ENCODE measurements at regions not wholly inside any gene's neighbourhood (a gene's known extent, or its start where the extent isn't known, plus 50 kb on each side); places are given as distances from the start of the nearest gene placed in this dataset.
"Not testable (repeated sequence)": the region's sequence is repeated elsewhere in the genome, so short reads cannot be mapped to it uniquely, and the experiment has no call there.

GRCh38 chr7:90053094-90053493 lies 101.2 kb upstream of the STEAP1 start:
- no peak overlapping the region for H3K27ac ChIP-seq (replicated peaks)
- no peak for DNase-seq (ENCODE audit: low read depth in 1 of 2, low spot score in 1 of 2)
- TF ChIP-seq REST (IDR thresholded peaks at IDR 0.05; ENCODE audit: insufficient replicate concordance, low read depth): no peak
- H3K27me3 ChIP-seq (ENCODE audit: insufficient read depth, poor library complexity, severe bottlenecking): no peaks in the 10 kb centered on the region
- H3K4me3 ChIP-seq (replicated peaks; ENCODE audit: insufficient read depth, low read length): no peak overlapping the region

DNA sequence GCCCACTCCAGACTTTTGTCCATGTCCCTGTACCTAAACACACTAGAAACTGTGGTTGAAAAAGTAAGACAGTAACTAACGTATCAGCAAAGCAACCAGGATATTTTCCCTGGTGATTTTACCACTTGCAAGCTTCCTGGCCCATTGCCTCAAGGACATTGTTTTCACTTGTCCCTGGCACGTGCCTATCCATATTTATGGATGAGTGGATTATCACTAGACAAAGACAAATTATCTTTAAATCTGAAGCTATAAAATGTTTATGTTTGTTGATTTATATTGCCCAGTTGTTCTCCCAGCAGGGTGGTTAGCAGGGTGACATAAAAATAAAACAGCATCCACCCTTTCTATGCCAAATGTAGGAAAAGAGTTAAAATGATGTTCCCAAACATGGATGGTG lies 93.2 kb upstream of the STEAP1 start:
- Histone ChIP-seq H3K27ac (replicated peaks) (no peak overlapping the region), H3K27me3 (ENCODE audit: insufficient read depth, poor library complexity, severe bottlenecking) (no peaks in the 10 kb centered on the region), H3K4me3 (replicated peaks; ENCODE audit: insufficient read depth, low read length) (no peak overlapping the region)
- TF ChIP-seq, protein P1, sequence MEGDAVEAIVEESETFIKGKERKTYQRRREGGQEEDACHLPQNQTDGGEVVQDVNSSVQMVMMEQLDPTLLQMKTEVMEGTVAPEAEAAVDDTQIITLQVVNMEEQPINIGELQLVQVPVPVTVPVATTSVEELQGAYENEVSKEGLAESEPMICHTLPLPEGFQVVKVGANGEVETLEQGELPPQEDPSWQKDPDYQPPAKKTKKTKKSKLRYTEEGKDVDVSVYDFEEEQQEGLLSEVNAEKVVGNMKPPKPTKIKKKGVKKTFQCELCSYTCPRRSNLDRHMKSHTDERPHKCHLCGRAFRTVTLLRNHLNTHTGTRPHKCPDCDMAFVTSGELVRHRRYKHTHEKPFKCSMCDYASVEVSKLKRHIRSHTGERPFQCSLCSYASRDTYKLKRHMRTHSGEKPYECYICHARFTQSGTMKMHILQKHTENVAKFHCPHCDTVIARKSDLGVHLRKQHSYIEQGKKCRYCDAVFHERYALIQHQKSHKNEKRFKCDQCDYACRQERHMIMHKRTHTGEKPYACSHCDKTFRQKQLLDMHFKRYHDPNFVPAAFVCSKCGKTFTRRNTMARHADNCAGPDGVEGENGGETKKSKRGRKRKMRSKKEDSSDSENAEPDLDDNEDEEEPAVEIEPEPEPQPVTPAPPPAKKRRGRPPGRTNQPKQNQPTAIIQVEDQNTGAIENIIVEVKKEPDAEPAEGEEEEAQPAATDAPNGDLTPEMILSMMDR (IDR thresholded peaks at IDR 0.05; ENCODE audit: insufficient read depth, low read length): no peak
- TF ChIP-seq SPI1 (IDR thresholded peaks at IDR 0.05; ENCODE audit: borderline replicate concordance, low read depth) (no peak), REST (IDR thresholded peaks at IDR 0.05; ENCODE audit: insufficient replicate concordance, low read depth) (no peak), POLR2AphosphoS5 (IDR thresholded peaks at IDR 0.05; ENCODE audit: low read depth) (no peak), GABPA (IDR thresholded peaks at IDR 0.05; ENCODE audit: low read depth) (no peak)
- no peak for DNase-seq (ENCODE audit: low read depth in 1 of 2, low spot score in 1 of 2)

DNA sequence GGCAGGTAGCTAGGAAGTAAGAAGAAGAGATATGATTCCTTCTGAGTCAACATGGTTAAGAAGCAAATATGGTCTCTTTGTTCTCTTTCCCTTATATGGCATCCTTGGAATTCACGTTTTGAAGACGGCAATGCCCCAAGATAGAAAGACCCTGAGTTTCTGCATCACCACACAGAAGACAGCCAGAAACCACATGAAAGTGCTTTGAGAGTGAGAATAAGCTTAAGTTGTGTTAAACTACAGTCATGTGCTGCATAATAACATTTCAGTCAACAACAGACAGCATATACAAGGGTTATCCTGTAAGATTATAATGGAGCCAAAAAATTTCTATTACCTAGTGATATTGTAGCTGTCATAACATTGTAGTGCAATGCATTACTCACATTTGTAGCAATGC lies 89.9 kb upstream of the STEAP1 start:
- no peak overlapping the region for H3K4me3 ChIP-seq (replicated peaks; ENCODE audit: insufficient read depth, low read length)
- H3K27ac ChIP-seq (replicated peaks): no peak overlapping the region
- no peaks in the 10 kb centered on the region for H3K27me3 ChIP-seq (ENCODE audit: insufficient read depth, poor library complexity, severe bottlenecking)
- no peak for DNase-seq (ENCODE audit: low read depth in 1 of 2, low spot score in 1 of 2)
- TF ChIP-seq, protein P1 (IDR thresholded peaks at IDR 0.05; ENCODE audit: insufficient read depth, low read length): no peak
- no peak for TF ChIP-seq SPI1 (IDR thresholded peaks at IDR 0.05; ENCODE audit: borderline replicate concordance, low read depth)

DNA sequence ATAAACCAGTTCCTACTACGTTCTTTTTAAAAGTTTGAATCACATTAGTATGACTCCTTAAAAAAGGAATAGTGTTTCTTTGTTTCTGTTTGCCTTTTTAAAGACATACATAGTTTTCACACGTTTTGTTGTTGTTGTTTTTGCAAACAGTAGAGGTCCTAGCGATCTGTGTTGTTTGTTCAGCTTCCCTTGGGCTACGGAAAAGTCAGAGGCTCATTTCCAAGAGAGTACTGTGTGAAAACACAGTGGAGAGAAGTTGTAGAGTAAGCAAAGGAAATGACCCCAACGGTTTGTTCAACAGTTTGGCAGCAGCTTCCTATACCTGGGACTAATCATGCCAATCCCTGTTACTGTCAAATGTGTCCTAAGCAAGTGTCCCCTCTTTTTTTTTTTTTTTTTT lies 87.1 kb upstream of the STEAP1 start:
- no peak overlapping the region for H3K4me3 ChIP-seq (replicated peaks; ENCODE audit: insufficient read depth, low read length)
- H3K27ac ChIP-seq (replicated peaks): no peak overlapping the region
- no peaks in the 10 kb centered on the region for H3K27me3 ChIP-seq (ENCODE audit: insufficient read depth, poor library complexity, severe bottlenecking)
- no peak for DNase-seq (ENCODE audit: low read depth in 1 of 2, low spot score in 1 of 2)
- no peak for TF ChIP-seq POLR2AphosphoS5 (IDR thresholded peaks at IDR 0.05; ENCODE audit: low read depth)
- TF ChIP-seq SPI1 (IDR thresholded peaks at IDR 0.05; ENCODE audit: borderline replicate concordance, low read depth): no peak
- no peak for TF ChIP-seq REST (IDR thresholded peaks at IDR 0.05; ENCODE audit: insufficient replicate concordance, low read depth)
- TF ChIP-seq, protein P1 (IDR thresholded peaks at IDR 0.05; ENCODE audit: insufficient read depth, low read length): no peak
- TF ChIP-seq GABPA (IDR thresholded peaks at IDR 0.05; ENCODE audit: low read depth): no peak

DNA sequence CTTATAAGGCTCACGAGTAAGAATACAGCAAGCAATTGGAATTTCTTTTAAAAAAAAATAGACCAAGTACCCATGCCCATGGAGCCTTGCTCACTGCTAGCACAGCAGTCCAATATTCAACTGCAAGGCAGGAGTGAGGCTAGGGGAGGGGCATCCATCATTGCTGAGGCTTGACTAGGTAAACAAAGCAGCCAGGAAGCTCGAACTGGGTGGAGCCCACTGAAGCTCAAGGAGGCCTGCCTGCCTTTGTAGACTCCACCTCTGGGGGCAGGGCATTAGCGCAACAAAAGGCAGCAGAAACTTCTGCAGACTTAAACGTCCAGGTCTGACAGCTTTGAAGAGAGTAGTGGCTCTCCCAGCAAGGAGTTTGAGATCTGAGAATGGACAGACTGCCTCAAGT lies 84.0 kb upstream of the STEAP1 start:
- not testable (repeated sequence) for DNase-seq (ENCODE audit: low read depth in 1 of 2, low spot score in 1 of 2); H3K4me3 ChIP-seq (replicated peaks; ENCODE audit: insufficient read depth, low read length); H3K27me3 ChIP-seq (ENCODE audit: insufficient read depth, poor library complexity, severe bottlenecking); H3K27ac ChIP-seq (replicated peaks)
